ENCODE measurements at regions not wholly inside any gene's neighbourhood (a gene's known extent, or its start where the extent isn't known, plus 50 kb on each side); places are given as distances from the start of the nearest gene placed in this dataset.

GRCh38 chr3:106725566-106725965 lies 651.7 kb upstream of the CCDC54 start:
- TF ChIP-seq SUZ12 (IDR thresholded peaks at IDR 0.05; ENCODE audit: extremely low read depth, insufficient read depth, insufficient read length): no peak
- TF ChIP-seq ZNF274 (IDR thresholded peaks at IDR 0.05; ENCODE audit: low read depth, low read length): no peak
